ENCODE measurements at regions not wholly inside any gene's neighbourhood (a gene's known extent, or its start where the extent isn't known, plus 50 kb on each side); places are given as distances from the start of the nearest gene placed in this dataset.

DNA sequence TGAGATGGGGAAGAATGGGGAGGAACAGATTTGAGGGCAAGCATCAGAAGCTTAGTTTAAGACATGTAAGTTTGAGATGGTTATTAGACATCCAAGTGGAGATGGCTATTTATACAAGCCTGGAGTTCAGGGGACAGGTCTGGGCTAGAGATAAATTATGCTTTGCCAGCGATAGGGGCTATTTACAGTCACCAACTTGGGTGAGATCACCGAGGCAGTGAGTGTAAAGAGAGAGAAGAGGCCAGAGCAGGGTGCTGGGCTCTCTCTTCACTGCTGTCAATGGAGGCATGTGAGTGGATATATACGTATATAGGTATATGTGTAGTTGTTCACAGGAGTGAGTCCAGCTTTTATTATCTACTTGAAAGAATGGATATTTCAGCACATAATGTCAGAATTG, 81.0 kb downstream of the QPCT start:
- Histone ChIP-seq H3K36me3 (replicated peaks; ENCODE audit: low read depth, low read length) (no peaks in the 10 kb centered on the region), H2AFZ (ENCODE audit: low read depth, low read length) (no peak overlapping the region), H3K4me2 (ENCODE audit: low read length) (no peak overlapping the region), H3K79me2 (ENCODE audit: low read length) (no peaks in the 10 kb centered on the region), H3K9me3 (ENCODE audit: insufficient read depth, low read length) (no peaks in the 10 kb centered on the region), H3K4me3 (ENCODE audit: low read length) (no peak overlapping the region), H3K27ac (ENCODE audit: low read length) (no peak overlapping the region), H3K27me3 (ENCODE audit: low read depth, low read length) (no peaks in the 10 kb centered on the region), H3K9ac (ENCODE audit: low read length) (no peak overlapping the region), H4K20me1 (ENCODE audit: insufficient read depth, low read length) (no peaks in the 10 kb centered on the region), H3K4me1 (ENCODE audit: low read length) (no peaks in the 10 kb centered on the region)
- TF ChIP-seq, protein P1, sequence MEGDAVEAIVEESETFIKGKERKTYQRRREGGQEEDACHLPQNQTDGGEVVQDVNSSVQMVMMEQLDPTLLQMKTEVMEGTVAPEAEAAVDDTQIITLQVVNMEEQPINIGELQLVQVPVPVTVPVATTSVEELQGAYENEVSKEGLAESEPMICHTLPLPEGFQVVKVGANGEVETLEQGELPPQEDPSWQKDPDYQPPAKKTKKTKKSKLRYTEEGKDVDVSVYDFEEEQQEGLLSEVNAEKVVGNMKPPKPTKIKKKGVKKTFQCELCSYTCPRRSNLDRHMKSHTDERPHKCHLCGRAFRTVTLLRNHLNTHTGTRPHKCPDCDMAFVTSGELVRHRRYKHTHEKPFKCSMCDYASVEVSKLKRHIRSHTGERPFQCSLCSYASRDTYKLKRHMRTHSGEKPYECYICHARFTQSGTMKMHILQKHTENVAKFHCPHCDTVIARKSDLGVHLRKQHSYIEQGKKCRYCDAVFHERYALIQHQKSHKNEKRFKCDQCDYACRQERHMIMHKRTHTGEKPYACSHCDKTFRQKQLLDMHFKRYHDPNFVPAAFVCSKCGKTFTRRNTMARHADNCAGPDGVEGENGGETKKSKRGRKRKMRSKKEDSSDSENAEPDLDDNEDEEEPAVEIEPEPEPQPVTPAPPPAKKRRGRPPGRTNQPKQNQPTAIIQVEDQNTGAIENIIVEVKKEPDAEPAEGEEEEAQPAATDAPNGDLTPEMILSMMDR (IDR thresholded peaks at IDR 0.05; ENCODE audit: low read depth, low read length): no peak
- TF ChIP-seq EZH2phosphoT487 (IDR thresholded peaks at IDR 0.05; ENCODE audit: low read depth): no peak

DNA sequence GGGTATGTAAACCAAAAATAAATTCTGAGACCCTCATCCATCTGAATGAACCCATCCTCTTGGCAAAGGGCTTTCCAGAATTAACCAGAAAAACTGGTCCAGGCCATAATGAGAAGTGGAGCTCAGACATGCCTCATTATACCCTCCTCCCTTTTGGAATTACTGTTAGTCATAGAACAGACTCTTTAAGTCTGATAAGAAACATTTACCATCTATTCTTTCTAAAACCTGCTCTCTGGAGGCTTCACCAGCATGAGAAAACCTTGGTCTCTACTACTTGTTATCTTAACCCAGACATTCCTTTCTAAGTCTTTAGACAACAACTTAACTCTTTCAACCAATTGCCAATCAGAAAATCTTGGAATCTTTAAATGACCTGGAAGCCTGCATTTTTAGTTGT, 82.8 kb downstream of the QPCT start:
- Histone ChIP-seq H3K9me3 (ENCODE audit: insufficient read depth, low read length) (no peaks in the 10 kb centered on the region), H3K79me2 (ENCODE audit: low read length) (no peaks in the 10 kb centered on the region), H3K4me1 (ENCODE audit: low read length) (no peaks in the 10 kb centered on the region), H3K27ac (ENCODE audit: low read length) (no peak overlapping the region), H4K20me1 (ENCODE audit: insufficient read depth, low read length) (no peaks in the 10 kb centered on the region), H3K27me3 (ENCODE audit: low read depth, low read length) (no peaks in the 10 kb centered on the region), H3K36me3 (replicated peaks; ENCODE audit: low read depth, low read length) (no peaks in the 10 kb centered on the region), H3K4me2 (ENCODE audit: low read length) (no peak overlapping the region), H3K9ac (ENCODE audit: low read length) (no peak overlapping the region), H3K4me3 (ENCODE audit: low read length) (no peak overlapping the region), H2AFZ (ENCODE audit: low read depth, low read length) (no peak overlapping the region)
- TF ChIP-seq, protein P1 (IDR thresholded peaks at IDR 0.05; ENCODE audit: low read depth, low read length): no peak
- no peak for TF ChIP-seq EZH2phosphoT487 (IDR thresholded peaks at IDR 0.05; ENCODE audit: low read depth)

DNA sequence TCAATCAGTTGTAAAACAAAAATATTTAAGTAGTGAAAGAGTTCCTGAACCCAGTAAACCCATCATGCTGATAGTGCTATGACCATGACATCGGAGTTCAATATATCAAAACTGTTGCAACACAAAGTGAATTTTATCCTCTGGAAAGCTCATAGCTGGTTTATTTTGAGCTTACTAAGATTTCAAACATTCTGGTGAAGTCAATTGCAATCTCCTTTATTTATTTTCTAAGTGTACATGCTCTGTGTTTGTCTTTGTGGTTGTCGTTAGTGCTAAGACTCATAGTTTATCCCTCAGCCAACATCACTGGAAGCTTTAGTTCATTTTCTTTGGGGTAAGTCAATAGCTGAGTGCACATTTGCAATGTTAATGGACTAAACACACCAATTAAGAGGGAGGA, 91.9 kb downstream of the QPCT start:
- H3K27me3 ChIP-seq (ENCODE audit: low read depth, low read length): no peaks in the 10 kb centered on the region
- no peak overlapping the region for H3K9ac ChIP-seq (ENCODE audit: low read length)
- H3K9me3 ChIP-seq (ENCODE audit: insufficient read depth, low read length): peaks cover 4% of the 10 kb centered on the region; the same call in 1 of the 2 replicates
- no peak overlapping the region for H3K4me2 ChIP-seq (ENCODE audit: low read length)
- no peaks in the 10 kb centered on the region for H3K79me2 ChIP-seq (ENCODE audit: low read length)
- H3K36me3 ChIP-seq (replicated peaks; ENCODE audit: low read depth, low read length): no peaks in the 10 kb centered on the region
- TF ChIP-seq, protein P1 (IDR thresholded peaks at IDR 0.05; ENCODE audit: low read depth, low read length): no peak
- no peak overlapping the region for H3K27ac ChIP-seq (ENCODE audit: low read length)
- no peak overlapping the region for H2AFZ ChIP-seq (ENCODE audit: low read depth, low read length)
- peaks cover 4% of the 10 kb centered on the region; the same call in 1 of the 2 replicates for H3K4me1 ChIP-seq (ENCODE audit: low read length)
- no peaks in the 10 kb centered on the region for H4K20me1 ChIP-seq (ENCODE audit: insufficient read depth, low read length)
- H3K4me3 ChIP-seq (ENCODE audit: low read length): no peak overlapping the region

DNA sequence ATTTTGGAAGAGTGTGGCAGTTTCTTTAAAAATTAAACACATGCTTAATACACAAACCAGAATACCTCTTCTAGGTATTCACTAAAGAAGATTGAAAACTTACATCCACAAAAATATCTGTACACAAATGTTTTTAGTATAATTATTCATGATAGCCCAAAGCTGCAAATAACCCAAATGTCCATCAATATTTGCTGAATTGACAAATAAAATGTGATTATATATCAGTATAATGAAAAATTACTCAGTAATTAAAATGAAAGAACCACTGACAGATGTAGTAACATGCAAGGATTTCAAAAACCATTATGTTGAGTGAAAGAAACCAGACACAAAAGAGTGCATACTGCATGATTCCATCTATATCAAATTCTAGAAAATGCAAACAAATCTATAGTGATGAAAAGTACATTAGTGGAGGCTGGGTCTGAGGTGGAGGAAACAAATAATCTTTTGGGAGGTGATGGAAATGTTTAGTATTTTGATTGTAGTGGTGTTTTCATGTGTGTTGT, 94.8 kb downstream of the QPCT start:
- Histone ChIP-seq H3K36me3 (replicated peaks; ENCODE audit: low read depth, low read length) (no peaks in the 10 kb centered on the region), H2AFZ (ENCODE audit: low read depth, low read length) (no peak overlapping the region), H4K20me1 (ENCODE audit: insufficient read depth, low read length) (no peaks in the 10 kb centered on the region), H3K27me3 (ENCODE audit: low read depth, low read length) (no peaks in the 10 kb centered on the region), H3K27ac (ENCODE audit: low read length) (no peak overlapping the region), H3K4me3 (ENCODE audit: low read length) (no peak overlapping the region), H3K4me2 (ENCODE audit: low read length) (no peak overlapping the region), H3K4me1 (ENCODE audit: low read length) (peaks cover 9% of the 10 kb centered on the region; the same call in 1 of the 2 replicates), H3K79me2 (ENCODE audit: low read length) (no peaks in the 10 kb centered on the region), H3K9ac (ENCODE audit: low read length) (no peak overlapping the region), H3K9me3 (ENCODE audit: insufficient read depth, low read length) (peaks cover 5% of the 10 kb centered on the region; the same call in 1 of the 2 replicates)
- no peak for TF ChIP-seq EZH2phosphoT487 (IDR thresholded peaks at IDR 0.05; ENCODE audit: low read depth)
- TF ChIP-seq, protein P1 (IDR thresholded peaks at IDR 0.05; ENCODE audit: low read depth, low read length): no peak

Data from OCI-LY3 (cell line).